ENCODE measurements at regions not wholly inside any gene's neighbourhood (a gene's known extent, or its start where the extent isn't known, plus 50 kb on each side); places are given as distances from the start of the nearest gene placed in this dataset.

GRCh38 chr11:121928597-121929580 lies 187.1 kb downstream of the BLID start:
- peak overlapping the region; percentile 67; the same call in 1 of the 2 replicates for H3K4me2 ChIP-seq
- TF ChIP-seq IRF3 (IDR thresholded peaks at IDR 0.05; ENCODE audit: low read depth, low read length): no peak
- no peak for TF ChIP-seq GATA2 (CRISPR knock-in tag; IDR thresholded peaks at IDR 0.05)
- TF ChIP-seq JUND (IDR thresholded peaks at IDR 0.05): no peak
- no peak for TF ChIP-seq MAX (IDR thresholded peaks at IDR 0.05; ENCODE audit: low read depth)
- TF ChIP-seq RAD21 (IDR thresholded peaks at IDR 0.05; ENCODE audit: low read length): no peak
- no peaks in the 10 kb centered on the region for H3K9me2 ChIP-seq
- peak overlapping the region; percentile 29 to 35; a peak in 3 of 4 replicates for H3K4me3 ChIP-seq (ENCODE audit: low read depth in 2 of 2, low read length in 1 of 2)
- H3K79me2 ChIP-seq (ENCODE audit: insufficient read depth): no peaks in the 10 kb centered on the region
- no peaks in the 10 kb centered on the region for H3K27me3 ChIP-seq (ENCODE audit: insufficient read depth)
- peak overlapping the region; percentile 77; the same call in 1 of the 2 replicates for H2AFZ ChIP-seq (ENCODE audit: low read depth)
- DNase-seq: no peak
- no peaks in the 10 kb centered on the region for H3K36me3 ChIP-seq (replicated peaks in 1 of 2; ENCODE audit: control insufficient read depth in 1 of 2, insufficient read depth in 2 of 2, low read length in 1 of 2)
- 56% methylated on average over 16 of the region's 16 CpGs for WGBS (ENCODE audit: low lambda C conversion rate)
- peaks cover 20% of the 10 kb centered on the region in 2 experiments for H3K4me1 ChIP-seq (ENCODE audit: control insufficient read depth in 1 of 2, insufficient read depth in 2 of 2, low read depth in 1 of 2, low read length in 1 of 2)
- H3F3A ChIP-seq (replicated peaks; ENCODE audit: insufficient read depth): no peaks in the 10 kb centered on the region
- peak overlapping the region; percentile 30; the same call in 1 of the 2 replicates for H3K9ac ChIP-seq
- H3K27ac ChIP-seq (ENCODE audit: low read depth in 2 of 2, low read length in 1 of 2): peak overlapping the region; percentile 66 to 86
- CTCF ChIA-PET: interaction anchor here (1.1 to 1.6 kb wide), 3 partner anchors 11 to 274 kb away, joined by 3 to 7 read pairs (median 3); no protein-coding TSS in a partner anchor
- POLR2A ChIA-PET: no interaction called here
- H4K20me1 ChIP-seq (ENCODE audit: insufficient read depth): no peaks in the 10 kb centered on the region
- no peaks in the 10 kb centered on the region for H3K9me3 ChIP-seq

- 83% methylated on average over 4 of the region's 6 CpGs for WGBS (ENCODE audit: low lambda C conversion rate)
- Histone ChIP-seq H3K9me3 (no peaks in the 10 kb centered on the region), H3K9me2 (no peaks in the 10 kb centered on the region), H3K9ac (no peak overlapping the region), H3K4me2 (no peak overlapping the region), H3K27me3 (ENCODE audit: insufficient read depth) (no peaks in the 10 kb centered on the region), H3K4me3 (ENCODE audit: low read depth in 2 of 2, low read length in 1 of 2) (no peak overlapping the region), H2AFZ (ENCODE audit: low read depth) (no peak overlapping the region), H4K20me1 (ENCODE audit: insufficient read depth) (no peaks in the 10 kb centered on the region), H3K79me2 (ENCODE audit: insufficient read depth) (no peaks in the 10 kb centered on the region), H3K4me1 (ENCODE audit: control insufficient read depth in 1 of 2, insufficient read depth in 2 of 2, low read depth in 1 of 2, low read length in 1 of 2) (peaks cover 20% of the 10 kb centered on the region in 2 experiments), H3F3A (replicated peaks; ENCODE audit: insufficient read depth) (no peaks in the 10 kb centered on the region), H3K36me3 (replicated peaks in 1 of 2; ENCODE audit: control insufficient read depth in 1 of 2, insufficient read depth in 2 of 2, low read length in 1 of 2) (no peaks in the 10 kb centered on the region), H3K27ac (ENCODE audit: low read depth in 2 of 2, low read length in 1 of 2) (no peak overlapping the region)
- DNase-seq: no peak
- no peak for TF ChIP-seq NFIC (IDR thresholded peaks at IDR 0.05; ENCODE audit: borderline replicate concordance)
- no peak for TF ChIP-seq EZH2phosphoT487 (IDR thresholded peaks at IDR 0.05; ENCODE audit: borderline replicate concordance, low read depth)
- TF ChIP-seq TCF12 (IDR thresholded peaks at IDR 0.05): no peak
- TF ChIP-seq POLR2AphosphoS5 (IDR thresholded peaks at IDR 0.05; ENCODE audit: low read depth, low read length): no peak
- TF ChIP-seq NRF1 (IDR thresholded peaks at IDR 0.05; ENCODE audit: low read depth, low read length): no peak
- POLR2A ChIA-PET: no interaction called here
- CTCF ChIA-PET: interaction anchor here (1.4 kb wide), 1 partner anchor 10 kb away, joined by 3 read pairs; no protein-coding TSS in a partner anchor
Measured at GRCh38 chr11:121927789-121928188, 188.2 kb downstream of the BLID start.
